H9 (cell line): ENCODE measurements at regions not wholly inside any gene's neighbourhood (a gene's known extent, or its start where the extent isn't known, plus 50 kb on each side); places are given as distances from the start of the nearest gene placed in this dataset.

Source experiments
- DNase-seq: peaks from one replicate; pipeline ENCODE4 v3.0.0-alpha.2; 2017
- H2AFZ ChIP-seq: one replicate; pipeline ENCODE4 v1.6.1; 2013; ENCODE audit warnings: mild to moderate bottlenecking, low read length, control low read depth, moderate library complexity
- H2AK5ac ChIP-seq: 2 replicates; pipeline ENCODE4 v1.6.1; 2013; ENCODE audit warnings: low read length, control low read depth, mixed read lengths; ENCODE audit not compliant: insufficient read length
- H2BK120ac ChIP-seq: one replicate; pipeline ENCODE4 v1.6.1; 2013; ENCODE audit warnings: low read depth, mild to moderate bottlenecking, low read length, control low read depth, inconsistent platforms; ENCODE audit not compliant: poor library complexity, severe bottlenecking
- H2BK12ac ChIP-seq: 2 replicates; pipeline ENCODE4 v1.6.1; 2013; ENCODE audit warnings: low read length, control low read depth, mixed read lengths, low read depth; ENCODE audit not compliant: insufficient read length
- H2BK15ac ChIP-seq: 2 replicates; pipeline ENCODE4 v1.6.1; 2013; ENCODE audit warnings: low read depth, low read length, control low read depth
- H2BK20ac ChIP-seq: one replicate; pipeline ENCODE4 v1.6.1; 2013; ENCODE audit warnings: low read depth, mild to moderate bottlenecking, low read length, control low read depth, inconsistent platforms; ENCODE audit not compliant: poor library complexity, severe bottlenecking
- H2BK5ac ChIP-seq: 2 replicates; pipeline ENCODE4 v1.6.1; 2013; ENCODE audit warnings: low read length, control low read depth, mixed read lengths; ENCODE audit not compliant: insufficient read length
- H3K14ac ChIP-seq: 2 replicates; pipeline ENCODE4 v1.6.1; 2013; ENCODE audit warnings: low read length, control low read depth; ENCODE audit not compliant: insufficient read depth
- H3K18ac ChIP-seq: 2 replicates; pipeline ENCODE4 v1.6.1; 2013; ENCODE audit warnings: low read depth, mild to moderate bottlenecking, mixed read lengths, low read length, control low read depth; ENCODE audit not compliant: insufficient read length
- H3K23ac ChIP-seq: 2 replicates; pipeline ENCODE4 v1.6.1; 2013; ENCODE audit warnings: low read length, control low read depth, mixed read lengths, low read depth; ENCODE audit not compliant: insufficient read length
- H3K23me2 ChIP-seq: 2 replicates; pipeline ENCODE4 v1.6.1; 2013; ENCODE audit warnings: low read depth, mild to moderate bottlenecking, mixed read lengths, low read length, control low read depth; ENCODE audit not compliant: insufficient read length, poor library complexity, severe bottlenecking
- H3K27ac ChIP-seq: 2 replicates; pipeline ENCODE4 v1.5.1; 2013; ENCODE audit warnings: low read length, control low read depth, mixed read lengths, low read depth; ENCODE audit not compliant: insufficient read length
- H3K27me3 ChIP-seq: 2 replicates; pipeline ENCODE4 v1.6.1; 2013; ENCODE audit warnings: low read length, control low read depth, inconsistent platforms; ENCODE audit not compliant: insufficient read depth
- H3K4ac ChIP-seq: 2 replicates; pipeline ENCODE4 v1.6.1; 2013; ENCODE audit warnings: low read depth, mild to moderate bottlenecking, control low read depth, inconsistent platforms, low read length, moderate library complexity
- H3K4me1 ChIP-seq: 2 replicates; pipeline ENCODE4 v1.6.1; 2013; ENCODE audit warnings: low read length, control low read depth, inconsistent platforms; ENCODE audit not compliant: insufficient read depth
- H3K4me2 ChIP-seq: 2 replicates; pipeline ENCODE4 v1.6.1; 2013; ENCODE audit warnings: low read length, control low read depth, mixed read lengths; ENCODE audit not compliant: insufficient read length, insufficient read depth
- H3K56ac ChIP-seq: 2 replicates; pipeline ENCODE4 v1.6.1; 2013; ENCODE audit warnings: low read depth, mild to moderate bottlenecking, mixed read lengths, low read length, control low read depth; ENCODE audit not compliant: insufficient read length
- H3K79me1 ChIP-seq: 2 replicates; pipeline ENCODE4 v1.6.1; 2013; ENCODE audit warnings: low read depth, mild to moderate bottlenecking, moderate library complexity, low read length, control low read depth, inconsistent platforms; ENCODE audit not compliant: insufficient read depth, poor library complexity, severe bottlenecking
- H3K79me2 ChIP-seq: 2 replicates; pipeline ENCODE4 v1.6.1; 2013; ENCODE audit warnings: low read length, control low read depth, inconsistent platforms; ENCODE audit not compliant: insufficient read depth
- H3K9ac ChIP-seq: 2 replicates; pipeline ENCODE4 v1.6.1; 2013; ENCODE audit warnings: low read length, control low read depth, mixed read lengths; ENCODE audit not compliant: insufficient read length; ENCODE audit errors: extremely low read depth
- H3K9me3 ChIP-seq: one replicate; pipeline ENCODE4 v1.6.1; 2013; ENCODE audit warnings: low read depth, low read length, inconsistent platforms; ENCODE audit not compliant: control insufficient read depth
- H3T11ph ChIP-seq: one replicate; pipeline ENCODE4 v1.6.1; 2013; ENCODE audit warnings: mild to moderate bottlenecking, low read length, control low read depth, inconsistent platforms
- H4K20me1 ChIP-seq: one replicate; pipeline ENCODE4 v1.6.1; 2013; ENCODE audit not compliant: control insufficient read depth, insufficient read length, insufficient read depth
- H4K5ac ChIP-seq: 2 replicates; pipeline ENCODE4 v1.6.1; 2013; ENCODE audit warnings: low read depth, mild to moderate bottlenecking, mixed read lengths, low read length, control low read depth; ENCODE audit not compliant: insufficient read length
- H4K8ac ChIP-seq: replicated peaks from 2 replicates; pipeline ENCODE4 v1.6.1; 2013; ENCODE audit warnings: low read length, control low read depth, mixed read lengths, low read depth; ENCODE audit not compliant: insufficient read length
- H4K91ac ChIP-seq: 2 replicates; pipeline ENCODE4 v1.6.1; 2013; ENCODE audit warnings: low read depth, mild to moderate bottlenecking, moderate library complexity, mixed read lengths, low read length, control low read depth; ENCODE audit not compliant: insufficient read length
- H3K27ac Mint-ChIP-seq, 3 experiments: 2 replicates in 2 of 3; 3 replicates in 1 of 3; pipeline ENCODE4 v1.8.0; 2020 to 2021; ENCODE audit warnings: mixed read lengths in 3 of 3, mild to moderate bottlenecking in 1 of 3, moderate library complexity in 1 of 3
- H3K27me3 Mint-ChIP-seq: 2 replicates; pipeline ENCODE4 v1.8.0; 2021; ENCODE audit warnings: low read depth, mild to moderate bottlenecking, moderate library complexity, mixed read lengths
- H3K36me3 Mint-ChIP-seq, 3 experiments: 2 replicates in 2 of 3; 3 replicates in 1 of 3; pipeline ENCODE4 v1.8.0; 2020 to 2021; ENCODE audit warnings: low read depth in 3 of 3, mixed read lengths in 3 of 3; ENCODE audit not compliant: insufficient read depth in 1 of 3
- H3K4me1 Mint-ChIP-seq, 2 experiments: 2 replicates each; pipeline ENCODE4 v1.8.0; 2020; ENCODE audit warnings: mixed read lengths in 2 of 2
- H3K4me3 Mint-ChIP-seq, 2 experiments: 2 replicates in 1 of 2; 3 replicates in 1 of 2; pipeline ENCODE4 v1.8.0; 2020 to 2021; ENCODE audit warnings: mild to moderate bottlenecking in 2 of 2, mixed read lengths in 2 of 2, moderate library complexity in 1 of 2
- H3K9me3 Mint-ChIP-seq, 2 experiments: 2 replicates in 1 of 2; 3 replicates in 1 of 2; pipeline ENCODE4 v1.8.0; 2020; ENCODE audit warnings: mild to moderate bottlenecking in 2 of 2, mixed read lengths in 2 of 2, moderate library complexity in 1 of 2
- CTCF ChIP-seq: fragments of 200-600 bp; sonication (generic); conservative IDR thresholded peaks from 3 replicates; pipeline ENCODE4 v1.8.0; 2021; ENCODE audit warnings: antibody characterized with exemption, mild to moderate bottlenecking
- WGBS: extraction: QIAGEN DNeasy Blood & Tissue Kit; methylation state at CpG from one replicate; pipeline ENCODE4 v1.1.7; 2013; ENCODE audit warnings: missing lambda C conversion rate, low lambda C conversion rate, mixed read lengths; ENCODE audit not compliant: insufficient read length; ENCODE audit errors: extremely low coverage; 5-methylcytosine and 5-hydroxymethylcytosine counted together

GRCh38 chr2:222082201-222082600, 216.6 kb downstream of the PAX3 start:
- no peak overlapping the region for H3K27ac ChIP-seq
- H3K4me1 ChIP-seq: no peaks in the 10 kb centered on the region
- H3K56ac ChIP-seq: no peak overlapping the region
- no peak overlapping the region for H3K9ac ChIP-seq
- H3K4me1 Mint-ChIP-seq: peaks cover 4 to 14% of the 10 kb centered on the region in 2 experiments
- H4K5ac ChIP-seq: no peak overlapping the region
- H3T11ph ChIP-seq: no peak overlapping the region
- H3K79me2 ChIP-seq: no peaks in the 10 kb centered on the region
- H2AK5ac ChIP-seq: no peak overlapping the region
- no peaks in the 10 kb centered on the region for H3K23me2 ChIP-seq
- H3K36me3 Mint-ChIP-seq: no peaks in the 10 kb centered on the region
- H4K20me1 ChIP-seq: no peaks in the 10 kb centered on the region
- no peak overlapping the region for H4K91ac ChIP-seq
- no peak overlapping the region for H2AFZ ChIP-seq
- H3K79me1 ChIP-seq: no peaks in the 10 kb centered on the region
- no peak for TF ChIP-seq CTCF
- no peak overlapping the region for H3K23ac ChIP-seq
- no peak overlapping the region for H3K18ac ChIP-seq
- H3K4me2 ChIP-seq: no peak overlapping the region
- no peak overlapping the region for H2BK120ac ChIP-seq
- no CpG with 5 or more reads among the region's 3 CpGs for WGBS
- H2BK12ac ChIP-seq: no peak overlapping the region
- no peak overlapping the region for H3K14ac ChIP-seq
- H3K9me3 ChIP-seq: no peaks in the 10 kb centered on the region
- DNase-seq: no peak
- H4K8ac ChIP-seq: no peak overlapping the region
- no peaks in the 10 kb centered on the region for H3K27me3 ChIP-seq
- H2BK20ac ChIP-seq: no peak overlapping the region
- H3K27ac Mint-ChIP-seq: no peak overlapping the region
- H3K4me3 Mint-ChIP-seq: no peak overlapping the region
- H3K27me3 Mint-ChIP-seq: peaks cover 23% of the 10 kb centered on the region
- H3K9me3 Mint-ChIP-seq: no peaks in the 10 kb centered on the region; a peak in 1 of 5 replicates
- H2BK5ac ChIP-seq: no peak overlapping the region
- H2BK15ac ChIP-seq: no peak overlapping the region
- no peak overlapping the region for H3K4ac ChIP-seq
